ENCODE measurements at regions not wholly inside any gene's neighbourhood (a gene's known extent, or its start where the extent isn't known, plus 50 kb on each side); places are given as distances from the start of the nearest gene placed in this dataset.
A peak's percentile ranks its signal among the peaks of the same experiment; 100 is the strongest.
"Not testable (repeated sequence)": the region's sequence is repeated elsewhere in the genome, so short reads cannot be mapped to it uniquely, and the experiment has no call there.

- DNase-seq, result no peak
Observed at GRCh38 chr10:59000162-59000825, 176.1 kb upstream of the PHYHIPL start.

GRCh38 chr10:59002011-59002410 lies 174.4 kb upstream of the PHYHIPL start:
- no peak for DNase-seq

- no peak for DNase-seq
Observed at GRCh38 chr10:59003203-59003602, 173.2 kb upstream of the PHYHIPL start.

- no peak for DNase-seq
Observed at GRCh38 chr10:59004392-59004791, 172.1 kb upstream of the PHYHIPL start.

- no peak for DNase-seq
Observed at GRCh38 chr10:59006511-59007306, 169.7 kb upstream of the PHYHIPL start.

GRCh38 chr10:59007307-59008025 lies 169.0 kb upstream of the PHYHIPL start:
- DNase-seq, result no peak

- DNase-seq, result no peak
Observed at GRCh38 chr10:59008452-59008851, 168.0 kb upstream of the PHYHIPL start.

GRCh38 chr10:59011972-59012632 lies 164.3 kb upstream of the PHYHIPL start:
- no peak for DNase-seq

GRCh38 chr10:59012839-59013238 lies 163.6 kb upstream of the PHYHIPL start:
- DNase-seq, result peak; percentile 58

GRCh38 chr10:59016043-59016442 lies 160.4 kb upstream of the PHYHIPL start:
- no peak for DNase-seq

GRCh38 chr10:59018977-59019376 lies 157.5 kb upstream of the PHYHIPL start:
- DNase-seq, result no peak

- DNase-seq, result no peak
Observed at GRCh38 chr10:59019603-59020002, 156.8 kb upstream of the PHYHIPL start.

GRCh38 chr10:59020502-59020901 lies 155.9 kb upstream of the PHYHIPL start:
- no peak for DNase-seq

- DNase-seq, result no peak
Observed at GRCh38 chr10:59025981-59026765, 150.3 kb upstream of the PHYHIPL start.

GRCh38 chr10:59027975-59028655 lies 148.3 kb upstream of the PHYHIPL start:
- no peak for DNase-seq

- DNase-seq, result no peak
Observed at GRCh38 chr10:59033622-59034021, 142.8 kb upstream of the PHYHIPL start.

- no peak for DNase-seq
Observed at GRCh38 chr10:59036311-59037017, 140.0 kb upstream of the PHYHIPL start.

- no peak for DNase-seq
Observed at GRCh38 chr10:59037018-59037389, 139.4 kb upstream of the PHYHIPL start.

GRCh38 chr10:59037506-59037905 lies 138.9 kb upstream of the PHYHIPL start:
- DNase-seq, result no peak

- DNase-seq, result not testable (repeated sequence)
Observed at GRCh38 chr10:59043358-59043757, 133.1 kb upstream of the PHYHIPL start.

- peak; percentile 96 for DNase-seq
Observed at GRCh38 chr10:59047180-59047579, 129.3 kb upstream of the PHYHIPL start.

Data from DMS153 (cell line).